H9 (cell line): ENCODE measurements at regions not wholly inside any gene's neighbourhood (a gene's known extent, or its start where the extent isn't known, plus 50 kb on each side); places are given as distances from the start of the nearest gene placed in this dataset.
A peak's percentile ranks its signal among the peaks of the same experiment; 100 is the strongest.

Experiments
- DNase-seq: peaks from one replicate; pipeline ENCODE4 v3.0.0-alpha.2; 2017
- H2AFZ ChIP-seq: one replicate; pipeline ENCODE4 v1.6.1; 2013; ENCODE audit warnings: mild to moderate bottlenecking, low read length, control low read depth, moderate library complexity
- H2AK5ac ChIP-seq: 2 replicates; pipeline ENCODE4 v1.6.1; 2013; ENCODE audit warnings: low read length, control low read depth, mixed read lengths; ENCODE audit not compliant: insufficient read length
- H2BK120ac ChIP-seq: one replicate; pipeline ENCODE4 v1.6.1; 2013; ENCODE audit warnings: low read depth, mild to moderate bottlenecking, low read length, control low read depth, inconsistent platforms; ENCODE audit not compliant: poor library complexity, severe bottlenecking
- H2BK12ac ChIP-seq: 2 replicates; pipeline ENCODE4 v1.6.1; 2013; ENCODE audit warnings: low read length, control low read depth, mixed read lengths, low read depth; ENCODE audit not compliant: insufficient read length
- H2BK15ac ChIP-seq: 2 replicates; pipeline ENCODE4 v1.6.1; 2013; ENCODE audit warnings: low read depth, low read length, control low read depth
- H2BK20ac ChIP-seq: one replicate; pipeline ENCODE4 v1.6.1; 2013; ENCODE audit warnings: low read depth, mild to moderate bottlenecking, low read length, control low read depth, inconsistent platforms; ENCODE audit not compliant: poor library complexity, severe bottlenecking
- H2BK5ac ChIP-seq: 2 replicates; pipeline ENCODE4 v1.6.1; 2013; ENCODE audit warnings: low read length, control low read depth, mixed read lengths; ENCODE audit not compliant: insufficient read length
- H3K14ac ChIP-seq: 2 replicates; pipeline ENCODE4 v1.6.1; 2013; ENCODE audit warnings: low read length, control low read depth; ENCODE audit not compliant: insufficient read depth
- H3K18ac ChIP-seq: 2 replicates; pipeline ENCODE4 v1.6.1; 2013; ENCODE audit warnings: low read depth, mild to moderate bottlenecking, mixed read lengths, low read length, control low read depth; ENCODE audit not compliant: insufficient read length
- H3K23ac ChIP-seq: 2 replicates; pipeline ENCODE4 v1.6.1; 2013; ENCODE audit warnings: low read length, control low read depth, mixed read lengths, low read depth; ENCODE audit not compliant: insufficient read length
- H3K23me2 ChIP-seq: 2 replicates; pipeline ENCODE4 v1.6.1; 2013; ENCODE audit warnings: low read depth, mild to moderate bottlenecking, mixed read lengths, low read length, control low read depth; ENCODE audit not compliant: insufficient read length, poor library complexity, severe bottlenecking
- H3K27ac ChIP-seq: 2 replicates; pipeline ENCODE4 v1.5.1; 2013; ENCODE audit warnings: low read length, control low read depth, mixed read lengths, low read depth; ENCODE audit not compliant: insufficient read length
- H3K27me3 ChIP-seq: 2 replicates; pipeline ENCODE4 v1.6.1; 2013; ENCODE audit warnings: low read length, control low read depth, inconsistent platforms; ENCODE audit not compliant: insufficient read depth
- H3K4ac ChIP-seq: 2 replicates; pipeline ENCODE4 v1.6.1; 2013; ENCODE audit warnings: low read depth, mild to moderate bottlenecking, control low read depth, inconsistent platforms, low read length, moderate library complexity
- H3K4me1 ChIP-seq: 2 replicates; pipeline ENCODE4 v1.6.1; 2013; ENCODE audit warnings: low read length, control low read depth, inconsistent platforms; ENCODE audit not compliant: insufficient read depth
- H3K4me2 ChIP-seq: 2 replicates; pipeline ENCODE4 v1.6.1; 2013; ENCODE audit warnings: low read length, control low read depth, mixed read lengths; ENCODE audit not compliant: insufficient read length, insufficient read depth
- H3K56ac ChIP-seq: 2 replicates; pipeline ENCODE4 v1.6.1; 2013; ENCODE audit warnings: low read depth, mild to moderate bottlenecking, mixed read lengths, low read length, control low read depth; ENCODE audit not compliant: insufficient read length
- H3K79me1 ChIP-seq: 2 replicates; pipeline ENCODE4 v1.6.1; 2013; ENCODE audit warnings: low read depth, mild to moderate bottlenecking, moderate library complexity, low read length, control low read depth, inconsistent platforms; ENCODE audit not compliant: insufficient read depth, poor library complexity, severe bottlenecking
- H3K79me2 ChIP-seq: 2 replicates; pipeline ENCODE4 v1.6.1; 2013; ENCODE audit warnings: low read length, control low read depth, inconsistent platforms; ENCODE audit not compliant: insufficient read depth
- H3K9ac ChIP-seq: 2 replicates; pipeline ENCODE4 v1.6.1; 2013; ENCODE audit warnings: low read length, control low read depth, mixed read lengths; ENCODE audit not compliant: insufficient read length; ENCODE audit errors: extremely low read depth
- H3K9me3 ChIP-seq: one replicate; pipeline ENCODE4 v1.6.1; 2013; ENCODE audit warnings: low read depth, low read length, inconsistent platforms; ENCODE audit not compliant: control insufficient read depth
- H3T11ph ChIP-seq: one replicate; pipeline ENCODE4 v1.6.1; 2013; ENCODE audit warnings: mild to moderate bottlenecking, low read length, control low read depth, inconsistent platforms
- H4K20me1 ChIP-seq: one replicate; pipeline ENCODE4 v1.6.1; 2013; ENCODE audit not compliant: control insufficient read depth, insufficient read length, insufficient read depth
- H4K5ac ChIP-seq: 2 replicates; pipeline ENCODE4 v1.6.1; 2013; ENCODE audit warnings: low read depth, mild to moderate bottlenecking, mixed read lengths, low read length, control low read depth; ENCODE audit not compliant: insufficient read length
- H4K8ac ChIP-seq: replicated peaks from 2 replicates; pipeline ENCODE4 v1.6.1; 2013; ENCODE audit warnings: low read length, control low read depth, mixed read lengths, low read depth; ENCODE audit not compliant: insufficient read length
- H4K91ac ChIP-seq: 2 replicates; pipeline ENCODE4 v1.6.1; 2013; ENCODE audit warnings: low read depth, mild to moderate bottlenecking, moderate library complexity, mixed read lengths, low read length, control low read depth; ENCODE audit not compliant: insufficient read length
- H3K27ac Mint-ChIP-seq, 3 experiments: 2 replicates in 2 of 3; 3 replicates in 1 of 3; pipeline ENCODE4 v1.8.0; 2020 to 2021; ENCODE audit warnings: mixed read lengths in 3 of 3, mild to moderate bottlenecking in 1 of 3, moderate library complexity in 1 of 3
- H3K27me3 Mint-ChIP-seq: 2 replicates; pipeline ENCODE4 v1.8.0; 2021; ENCODE audit warnings: low read depth, mild to moderate bottlenecking, moderate library complexity, mixed read lengths
- H3K36me3 Mint-ChIP-seq, 3 experiments: 2 replicates in 2 of 3; 3 replicates in 1 of 3; pipeline ENCODE4 v1.8.0; 2020 to 2021; ENCODE audit warnings: low read depth in 3 of 3, mixed read lengths in 3 of 3; ENCODE audit not compliant: insufficient read depth in 1 of 3
- H3K4me1 Mint-ChIP-seq, 2 experiments: 2 replicates each; pipeline ENCODE4 v1.8.0; 2020; ENCODE audit warnings: mixed read lengths in 2 of 2
- H3K4me3 Mint-ChIP-seq, 2 experiments: 2 replicates in 1 of 2; 3 replicates in 1 of 2; pipeline ENCODE4 v1.8.0; 2020 to 2021; ENCODE audit warnings: mild to moderate bottlenecking in 2 of 2, mixed read lengths in 2 of 2, moderate library complexity in 1 of 2
- H3K9me3 Mint-ChIP-seq, 2 experiments: 2 replicates in 1 of 2; 3 replicates in 1 of 2; pipeline ENCODE4 v1.8.0; 2020; ENCODE audit warnings: mild to moderate bottlenecking in 2 of 2, mixed read lengths in 2 of 2, moderate library complexity in 1 of 2
- WGBS: extraction: QIAGEN DNeasy Blood & Tissue Kit; methylation state at CpG from one replicate; pipeline ENCODE4 v1.1.7; 2013; ENCODE audit warnings: missing lambda C conversion rate, low lambda C conversion rate, mixed read lengths; ENCODE audit not compliant: insufficient read length; ENCODE audit errors: extremely low coverage; 5-methylcytosine and 5-hydroxymethylcytosine counted together
- TF ChIP-seq, protein P1 (sequence below): fragments of 200-600 bp; sonication (generic); conservative IDR thresholded peaks from 3 replicates; pipeline ENCODE4 v1.8.0; 2021; ENCODE audit warnings: antibody characterized with exemption, mild to moderate bottlenecking

DNA sequence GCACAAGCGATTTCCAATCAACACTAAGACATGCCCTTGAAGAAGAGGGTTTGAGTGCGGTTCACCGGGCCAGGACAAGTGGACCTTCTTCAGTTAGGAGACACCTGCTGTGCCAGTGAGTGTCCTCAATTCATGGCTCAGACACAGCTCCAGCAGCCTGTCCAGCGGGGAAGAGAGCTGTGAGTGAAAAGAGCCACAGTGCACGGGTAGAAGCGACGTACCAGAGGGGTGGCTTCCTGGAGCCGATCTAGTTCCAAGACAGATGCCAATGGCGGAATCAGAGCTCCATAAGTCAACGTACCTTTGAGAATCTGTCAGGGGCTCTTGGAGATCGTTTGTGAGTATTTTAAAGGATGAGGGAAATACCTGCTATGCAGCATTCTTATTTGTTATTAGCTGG lies 119.9 kb upstream of the SALL3 start:
- no peak overlapping the region for H3K18ac ChIP-seq
- H3K9me3 Mint-ChIP-seq = no peaks in the 10 kb centered on the region
- H3K36me3 Mint-ChIP-seq = no peaks in the 10 kb centered on the region
- H3K9ac ChIP-seq = no peak overlapping the region
- no peaks in the 10 kb centered on the region for H4K20me1 ChIP-seq
- no peak overlapping the region for H2AFZ ChIP-seq
- H3K23ac ChIP-seq = no peak overlapping the region
- H2BK12ac ChIP-seq = no peak overlapping the region
- H4K91ac ChIP-seq = no peak overlapping the region
- H2BK5ac ChIP-seq = no peak overlapping the region
- no peak overlapping the region for H3K4ac ChIP-seq
- H3K4me2 ChIP-seq = no peak overlapping the region
- H3K4me1 Mint-ChIP-seq = peaks cover 6 to 15% of the 10 kb centered on the region in 2 experiments; a peak in 2 of 4 replicates
- peaks cover 14% of the 10 kb centered on the region for H3K27me3 Mint-ChIP-seq
- H2BK20ac ChIP-seq = no peak overlapping the region
- H3K4me3 Mint-ChIP-seq = no peak overlapping the region
- H2AK5ac ChIP-seq = no peak overlapping the region
- no peaks in the 10 kb centered on the region for H3K4me1 ChIP-seq
- H3K14ac ChIP-seq = peak overlapping the region; percentile 34; the same call in 1 of the 2 replicates
- no peaks in the 10 kb centered on the region for H3K9me3 ChIP-seq
- TF ChIP-seq, protein P1, sequence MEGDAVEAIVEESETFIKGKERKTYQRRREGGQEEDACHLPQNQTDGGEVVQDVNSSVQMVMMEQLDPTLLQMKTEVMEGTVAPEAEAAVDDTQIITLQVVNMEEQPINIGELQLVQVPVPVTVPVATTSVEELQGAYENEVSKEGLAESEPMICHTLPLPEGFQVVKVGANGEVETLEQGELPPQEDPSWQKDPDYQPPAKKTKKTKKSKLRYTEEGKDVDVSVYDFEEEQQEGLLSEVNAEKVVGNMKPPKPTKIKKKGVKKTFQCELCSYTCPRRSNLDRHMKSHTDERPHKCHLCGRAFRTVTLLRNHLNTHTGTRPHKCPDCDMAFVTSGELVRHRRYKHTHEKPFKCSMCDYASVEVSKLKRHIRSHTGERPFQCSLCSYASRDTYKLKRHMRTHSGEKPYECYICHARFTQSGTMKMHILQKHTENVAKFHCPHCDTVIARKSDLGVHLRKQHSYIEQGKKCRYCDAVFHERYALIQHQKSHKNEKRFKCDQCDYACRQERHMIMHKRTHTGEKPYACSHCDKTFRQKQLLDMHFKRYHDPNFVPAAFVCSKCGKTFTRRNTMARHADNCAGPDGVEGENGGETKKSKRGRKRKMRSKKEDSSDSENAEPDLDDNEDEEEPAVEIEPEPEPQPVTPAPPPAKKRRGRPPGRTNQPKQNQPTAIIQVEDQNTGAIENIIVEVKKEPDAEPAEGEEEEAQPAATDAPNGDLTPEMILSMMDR = no peak
- H4K8ac ChIP-seq = no peak overlapping the region
- H3K27me3 ChIP-seq = no peaks in the 10 kb centered on the region
- H2BK120ac ChIP-seq = no peak overlapping the region
- no peak overlapping the region for H3K27ac ChIP-seq
- H3K56ac ChIP-seq = no peak overlapping the region
- H3K27ac Mint-ChIP-seq = no peak overlapping the region
- H4K5ac ChIP-seq = no peak overlapping the region
- no peak overlapping the region for H3T11ph ChIP-seq
- no peaks in the 10 kb centered on the region for H3K79me2 ChIP-seq
- no peak for DNase-seq
- no peaks in the 10 kb centered on the region for H3K79me1 ChIP-seq
- no peak overlapping the region for H2BK15ac ChIP-seq
- H3K23me2 ChIP-seq = no peaks in the 10 kb centered on the region
- WGBS = no CpG with 5 or more reads among the region's 11 CpGs
